ENCODE measurements at regions not wholly inside any gene's neighbourhood (a gene's known extent, or its start where the extent isn't known, plus 50 kb on each side); places are given as distances from the start of the nearest gene placed in this dataset.

- DNase-seq = no peak
- H3K4me1 ChIP-seq = no peaks in the 10 kb centered on the region
- H3K4me3 ChIP-seq = no peak overlapping the region
- H3K27ac ChIP-seq = no peak overlapping the region
- intact Hi-C loops (cut with DNase I; ENCODE audit: low total_unique reads) = no loop called here
- H3K36me3 ChIP-seq (ENCODE audit: low read depth, missing control alignments) = no peaks in the 10 kb centered on the region
- no peaks in the 10 kb centered on the region for H3K9me3 ChIP-seq
- WGBS, 2 donors = 81 to 84% methylated on average over 17 of the region's 17 CpGs
- TF ChIP-seq POLR2A (IDR thresholded peaks at IDR 0.05) = no peak
- TF ChIP-seq CTCF (IDR thresholded peaks at IDR 0.05) = no peak
- H3K27me3 ChIP-seq = no peaks in the 10 kb centered on the region
Measured at GRCh38 chr5:124627815-124628595, 118.4 kb downstream of the ZNF608 start.

GRCh38 chr5:124626053-124626452 is 120.4 kb downstream of the ZNF608 start:
- intact Hi-C loops (cut with DNase I; ENCODE audit: low total_unique reads) = no loop called here
- TF ChIP-seq CTCF (IDR thresholded peaks at IDR 0.05) (no peak), POLR2A (IDR thresholded peaks at IDR 0.05) (no peak)
- no peaks in the 10 kb centered on the region for H3K27me3 ChIP-seq
- H3K36me3 ChIP-seq (ENCODE audit: low read depth, missing control alignments) = no peaks in the 10 kb centered on the region
- no peaks in the 10 kb centered on the region for H3K9me3 ChIP-seq
- WGBS, 2 donors = 89 to 90% methylated on average over 2 of the region's 2 CpGs
- no peaks in the 10 kb centered on the region for H3K4me1 ChIP-seq
- no peak overlapping the region for H3K27ac ChIP-seq
- no peak for DNase-seq
- no peak overlapping the region for H3K4me3 ChIP-seq

GRCh38 chr5:124623265-124623664 is 123.2 kb downstream of the ZNF608 start:
- intact Hi-C loops (cut with DNase I; ENCODE audit: low total_unique reads) = no loop called here
- 84 to 86% methylated on average over 5 of the region's 5 CpGs for WGBS, 2 donors

GRCh38 chr5:124622851-124623250 is 123.6 kb downstream of the ZNF608 start:
- Histone ChIP-seq H3K27ac (no peak overlapping the region), H3K4me3 (no peak overlapping the region), H3K4me1 (no peaks in the 10 kb centered on the region), H3K9me3 (no peaks in the 10 kb centered on the region), H3K36me3 (ENCODE audit: low read depth, missing control alignments) (no peaks in the 10 kb centered on the region), H3K27me3 (no peaks in the 10 kb centered on the region)
- WGBS, 2 donors = 53 to 66% methylated on average over 3 of the region's 3 CpGs
- TF ChIP-seq CTCF (IDR thresholded peaks at IDR 0.05) (no peak), POLR2A (IDR thresholded peaks at IDR 0.05) (no peak)
- intact Hi-C loops (cut with DNase I; ENCODE audit: low total_unique reads) = no loop called here
- no peak for DNase-seq

More at GRCh38 chr5:124623265-124623664, 123.2 kb downstream of the ZNF608 start:
- H3K4me1 ChIP-seq = no peaks in the 10 kb centered on the region
- H3K4me3 ChIP-seq = no peak overlapping the region
- H3K27ac ChIP-seq = no peak overlapping the region
- H3K36me3 ChIP-seq (ENCODE audit: low read depth, missing control alignments) = no peaks in the 10 kb centered on the region
- no peak for DNase-seq
- TF ChIP-seq POLR2A (IDR thresholded peaks at IDR 0.05) = no peak
- no peak for TF ChIP-seq CTCF (IDR thresholded peaks at IDR 0.05)
- H3K27me3 ChIP-seq = no peaks in the 10 kb centered on the region
- no peaks in the 10 kb centered on the region for H3K9me3 ChIP-seq

GRCh38 chr5:124621279-124621678 is 125.2 kb downstream of the ZNF608 start:
- DNase-seq = no peak
- Histone ChIP-seq H3K27ac (no peak overlapping the region), H3K36me3 (ENCODE audit: low read depth, missing control alignments) (no peaks in the 10 kb centered on the region), H3K27me3 (no peaks in the 10 kb centered on the region), H3K4me1 (no peaks in the 10 kb centered on the region), H3K4me3 (no peak overlapping the region), H3K9me3 (no peaks in the 10 kb centered on the region)
- intact Hi-C loops (cut with DNase I; ENCODE audit: low total_unique reads) = no loop called here
- no peak for TF ChIP-seq POLR2A (IDR thresholded peaks at IDR 0.05)
- TF ChIP-seq CTCF (IDR thresholded peaks at IDR 0.05) = no peak
- WGBS, 2 donors = 66 to 78% methylated on average over 5 of the region's 5 CpGs
